ENCODE measurements at regions not wholly inside any gene's neighbourhood (a gene's known extent, or its start where the extent isn't known, plus 50 kb on each side); places are given as distances from the start of the nearest gene placed in this dataset.

DNA sequence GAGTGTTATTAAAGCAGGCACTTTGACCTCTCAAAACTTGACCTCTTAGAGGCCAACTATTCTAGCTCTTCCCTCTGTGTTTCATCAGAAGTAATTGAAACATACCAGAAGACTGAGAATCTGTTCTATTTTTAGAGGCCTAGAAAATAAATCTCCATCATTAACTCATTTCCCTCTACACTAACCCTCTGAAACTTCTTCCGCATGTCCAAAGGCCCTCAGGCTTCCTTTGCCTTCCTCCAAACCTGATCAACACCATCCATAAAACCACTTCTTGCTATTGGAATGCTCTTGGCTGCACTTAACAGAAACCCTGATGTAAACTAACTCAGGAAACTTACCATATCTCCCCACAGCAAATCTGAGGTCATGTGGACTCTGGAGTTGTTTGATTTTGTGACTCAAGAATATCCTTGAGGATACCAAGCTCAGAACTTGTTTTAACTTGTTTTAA lies 196.4 kb downstream of the RPAP3 start:
- no peak for ATAC-seq
- H3K4me3 ChIP-seq, result no peak overlapping the region
- no peak overlapping the region; the same call in 1 of the 2 replicates for H2AFZ ChIP-seq
- Mint-ChIP-seq H3K4me1 (no peaks in the 10 kb centered on the region), H3K27me3 (ENCODE audit: insufficient read depth, low read depth, poor library complexity) (peaks cover 2% of the 10 kb centered on the region), H3K9me3 (peaks cover 23% of the 10 kb centered on the region), H3K4me3 (no peak overlapping the region), H3K36me3 (ENCODE audit: low read depth) (peaks cover 4% of the 10 kb centered on the region; the same call in 2 of the 3 replicates), H3K27ac (no peak overlapping the region)
- no peaks in the 10 kb centered on the region for H3K27me3 ChIP-seq (ENCODE audit: insufficient read depth)
- TF ChIP-seq POLR2AphosphoS5 (IDR thresholded peaks at IDR 0.05; ENCODE audit: low read depth), result no peak
- H3K79me2 ChIP-seq (replicated peaks; ENCODE audit: insufficient read depth), result no peaks in the 10 kb centered on the region
- H3K9me2 ChIP-seq (ENCODE audit: insufficient read depth), result peaks cover 4% of the 10 kb centered on the region; the same call in 1 of the 2 replicates
- H3K4me2 ChIP-seq, result no peak overlapping the region
- no peak for DNase-seq (ENCODE audit: low spot score)
- H3K36me3 ChIP-seq (ENCODE audit: insufficient read depth), result no peaks in the 10 kb centered on the region; the same call in 1 of the 2 replicates
- no peaks in the 10 kb centered on the region for H3K4me1 ChIP-seq (ENCODE audit: insufficient read depth)
- H4K20me1 ChIP-seq (replicated peaks; ENCODE audit: insufficient read depth), result no peaks in the 10 kb centered on the region
- H3K27ac ChIP-seq (ENCODE audit: low read depth), result no peak overlapping the region
- no peaks in the 10 kb centered on the region for H3F3A ChIP-seq (replicated peaks; ENCODE audit: low read depth)

DNA sequence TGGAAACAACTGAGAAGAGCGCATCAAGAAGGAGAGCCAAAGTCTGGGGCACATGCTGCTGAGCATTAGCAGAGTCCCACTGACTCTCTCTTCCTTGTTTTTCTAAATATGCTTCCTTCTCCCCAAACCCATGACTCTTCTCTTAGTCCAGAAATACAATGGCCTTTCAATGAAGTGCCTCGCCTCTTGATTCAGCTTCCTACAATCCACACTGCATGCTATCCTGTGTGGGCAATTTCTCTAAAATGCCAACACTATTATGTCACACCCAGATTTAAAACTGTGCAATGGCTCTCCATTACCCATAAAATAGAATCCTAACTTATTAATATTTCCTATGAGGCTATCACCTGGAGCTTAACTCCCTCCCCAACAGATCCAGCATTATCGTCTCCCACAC lies 198.6 kb downstream of the RPAP3 start:
- Histone ChIP-seq H3K27me3 (ENCODE audit: insufficient read depth) (no peaks in the 10 kb centered on the region), H3K79me2 (replicated peaks; ENCODE audit: insufficient read depth) (no peaks in the 10 kb centered on the region), H3K4me1 (ENCODE audit: insufficient read depth) (no peaks in the 10 kb centered on the region), H3K9me2 (ENCODE audit: insufficient read depth) (peaks cover 4% of the 10 kb centered on the region; the same call in 1 of the 2 replicates), H3K4me2 (no peak overlapping the region), H2AFZ (no peak overlapping the region), H3K27ac (ENCODE audit: low read depth) (no peak overlapping the region), H3K36me3 (ENCODE audit: insufficient read depth) (no peaks in the 10 kb centered on the region), H4K20me1 (replicated peaks; ENCODE audit: insufficient read depth) (no peaks in the 10 kb centered on the region), H3K4me3 (no peak overlapping the region), H3F3A (replicated peaks; ENCODE audit: low read depth) (no peaks in the 10 kb centered on the region)
- Mint-ChIP-seq H3K4me1 (no peaks in the 10 kb centered on the region), H3K9me3 (peaks cover 9% of the 10 kb centered on the region; the same call in 2 of the 3 replicates), H3K27ac (no peak overlapping the region), H3K36me3 (ENCODE audit: low read depth) (no peaks in the 10 kb centered on the region), H3K4me3 (no peak overlapping the region), H3K27me3 (ENCODE audit: insufficient read depth, low read depth, poor library complexity) (no peaks in the 10 kb centered on the region)
- ATAC-seq, result no peak
- DNase-seq (ENCODE audit: low spot score), result no peak
- TF ChIP-seq, protein P1, sequence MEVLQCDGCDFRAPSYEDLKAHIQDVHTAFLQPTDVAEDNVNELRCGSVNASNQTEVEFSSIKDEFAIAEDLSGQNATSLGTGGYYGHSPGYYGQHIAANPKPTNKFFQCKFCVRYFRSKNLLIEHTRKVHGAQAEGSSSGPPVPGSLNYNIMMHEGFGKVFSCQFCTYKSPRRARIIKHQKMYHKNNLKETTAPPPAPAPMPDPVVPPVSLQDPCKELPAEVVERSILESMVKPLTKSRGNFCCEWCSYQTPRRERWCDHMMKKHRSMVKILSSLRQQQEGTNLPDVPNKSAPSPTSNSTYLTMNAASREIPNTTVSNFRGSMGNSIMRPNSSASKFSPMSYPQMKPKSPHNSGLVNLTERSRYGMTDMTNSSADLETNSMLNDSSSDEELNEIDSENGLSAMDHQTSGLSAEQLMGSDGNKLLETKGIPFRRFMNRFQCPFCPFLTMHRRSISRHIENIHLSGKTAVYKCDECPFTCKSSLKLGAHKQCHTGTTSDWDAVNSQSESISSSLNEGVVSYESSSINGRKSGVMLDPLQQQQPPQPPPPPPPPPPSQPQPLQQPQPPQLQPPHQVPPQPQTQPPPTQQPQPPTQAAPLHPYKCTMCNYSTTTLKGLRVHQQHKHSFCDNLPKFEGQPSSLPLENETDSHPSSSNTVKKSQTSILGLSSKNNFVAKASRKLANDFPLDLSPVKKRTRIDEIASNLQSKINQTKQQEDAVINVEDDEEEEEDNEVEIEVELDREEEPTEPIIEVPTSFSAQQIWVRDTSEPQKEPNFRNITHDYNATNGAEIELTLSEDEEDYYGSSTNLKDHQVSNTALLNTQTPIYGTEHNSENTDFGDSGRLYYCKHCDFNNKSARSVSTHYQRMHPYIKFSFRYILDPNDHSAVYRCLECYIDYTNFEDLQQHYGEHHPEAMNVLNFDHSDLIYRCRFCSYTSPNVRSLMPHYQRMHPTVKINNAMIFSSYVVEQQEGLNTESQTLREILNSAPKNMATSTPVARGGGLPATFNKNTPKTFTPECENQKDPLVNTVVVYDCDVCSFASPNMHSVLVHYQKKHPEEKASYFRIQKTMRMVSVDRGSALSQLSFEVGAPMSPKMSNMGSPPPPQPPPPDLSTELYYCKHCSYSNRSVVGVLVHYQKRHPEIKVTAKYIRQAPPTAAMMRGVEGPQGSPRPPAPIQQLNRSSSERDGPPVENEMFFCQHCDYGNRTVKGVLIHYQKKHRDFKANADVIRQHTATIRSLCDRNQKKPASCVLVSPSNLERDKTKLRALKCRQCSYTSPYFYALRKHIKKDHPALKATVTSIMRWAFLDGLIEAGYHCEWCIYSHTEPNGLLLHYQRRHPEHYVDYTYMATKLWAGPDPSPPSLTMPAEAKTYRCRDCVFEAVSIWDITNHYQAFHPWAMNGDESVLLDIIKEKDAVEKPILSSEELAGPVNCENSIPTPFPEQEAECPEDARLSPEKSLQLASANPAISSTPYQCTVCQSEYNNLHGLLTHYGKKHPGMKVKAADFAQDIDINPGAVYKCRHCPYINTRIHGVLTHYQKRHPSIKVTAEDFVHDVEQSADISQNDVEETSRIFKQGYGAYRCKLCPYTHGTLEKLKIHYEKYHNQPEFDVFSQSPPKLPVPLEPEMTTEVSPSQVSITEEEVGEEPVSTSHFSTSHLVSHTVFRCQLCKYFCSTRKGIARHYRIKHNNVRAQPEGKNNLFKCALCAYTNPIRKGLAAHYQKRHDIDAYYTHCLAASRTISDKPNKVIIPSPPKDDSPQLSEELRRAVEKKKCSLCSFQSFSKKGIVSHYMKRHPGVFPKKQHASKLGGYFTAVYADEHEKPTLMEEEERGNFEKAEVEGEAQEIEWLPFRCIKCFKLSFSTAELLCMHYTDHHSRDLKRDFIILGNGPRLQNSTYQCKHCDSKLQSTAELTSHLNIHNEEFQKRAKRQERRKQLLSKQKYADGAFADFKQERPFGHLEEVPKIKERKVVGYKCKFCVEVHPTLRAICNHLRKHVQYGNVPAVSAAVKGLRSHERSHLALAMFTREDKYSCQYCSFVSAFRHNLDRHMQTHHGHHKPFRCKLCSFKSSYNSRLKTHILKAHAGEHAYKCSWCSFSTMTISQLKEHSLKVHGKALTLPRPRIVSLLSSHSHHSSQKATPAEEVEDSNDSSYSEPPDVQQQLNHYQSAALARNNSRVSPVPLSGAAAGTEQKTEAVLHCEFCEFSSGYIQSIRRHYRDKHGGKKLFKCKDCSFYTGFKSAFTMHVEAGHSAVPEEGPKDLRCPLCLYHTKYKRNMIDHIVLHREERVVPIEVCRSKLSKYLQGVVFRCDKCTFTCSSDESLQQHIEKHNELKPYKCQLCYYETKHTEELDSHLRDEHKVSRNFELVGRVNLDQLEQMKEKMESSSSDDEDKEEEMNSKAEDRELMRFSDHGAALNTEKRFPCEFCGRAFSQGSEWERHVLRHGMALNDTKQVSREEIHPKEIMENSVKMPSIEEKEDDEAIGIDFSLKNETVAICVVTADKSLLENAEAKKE (CRISPR knock-in tag; IDR thresholded peaks at IDR 0.05), result no peak
- TF ChIP-seq, protein P2, sequence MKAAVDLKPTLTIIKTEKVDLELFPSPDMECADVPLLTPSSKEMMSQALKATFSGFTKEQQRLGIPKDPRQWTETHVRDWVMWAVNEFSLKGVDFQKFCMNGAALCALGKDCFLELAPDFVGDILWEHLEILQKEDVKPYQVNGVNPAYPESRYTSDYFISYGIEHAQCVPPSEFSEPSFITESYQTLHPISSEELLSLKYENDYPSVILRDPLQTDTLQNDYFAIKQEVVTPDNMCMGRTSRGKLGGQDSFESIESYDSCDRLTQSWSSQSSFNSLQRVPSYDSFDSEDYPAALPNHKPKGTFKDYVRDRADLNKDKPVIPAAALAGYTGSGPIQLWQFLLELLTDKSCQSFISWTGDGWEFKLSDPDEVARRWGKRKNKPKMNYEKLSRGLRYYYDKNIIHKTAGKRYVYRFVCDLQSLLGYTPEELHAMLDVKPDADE (IDR thresholded peaks at IDR 0.05), result no peak
- no peak for TF ChIP-seq POLR2AphosphoS5 (IDR thresholded peaks at IDR 0.05; ENCODE audit: low read depth)
- no peak for TF ChIP-seq EZH2phosphoT487 (IDR thresholded peaks at IDR 0.05; ENCODE audit: unreplicated experiment)
- no peak for TF ChIP-seq ZNF114 (CRISPR knock-in tag; IDR thresholded peaks at IDR 0.05)
- TF ChIP-seq, protein P3, sequence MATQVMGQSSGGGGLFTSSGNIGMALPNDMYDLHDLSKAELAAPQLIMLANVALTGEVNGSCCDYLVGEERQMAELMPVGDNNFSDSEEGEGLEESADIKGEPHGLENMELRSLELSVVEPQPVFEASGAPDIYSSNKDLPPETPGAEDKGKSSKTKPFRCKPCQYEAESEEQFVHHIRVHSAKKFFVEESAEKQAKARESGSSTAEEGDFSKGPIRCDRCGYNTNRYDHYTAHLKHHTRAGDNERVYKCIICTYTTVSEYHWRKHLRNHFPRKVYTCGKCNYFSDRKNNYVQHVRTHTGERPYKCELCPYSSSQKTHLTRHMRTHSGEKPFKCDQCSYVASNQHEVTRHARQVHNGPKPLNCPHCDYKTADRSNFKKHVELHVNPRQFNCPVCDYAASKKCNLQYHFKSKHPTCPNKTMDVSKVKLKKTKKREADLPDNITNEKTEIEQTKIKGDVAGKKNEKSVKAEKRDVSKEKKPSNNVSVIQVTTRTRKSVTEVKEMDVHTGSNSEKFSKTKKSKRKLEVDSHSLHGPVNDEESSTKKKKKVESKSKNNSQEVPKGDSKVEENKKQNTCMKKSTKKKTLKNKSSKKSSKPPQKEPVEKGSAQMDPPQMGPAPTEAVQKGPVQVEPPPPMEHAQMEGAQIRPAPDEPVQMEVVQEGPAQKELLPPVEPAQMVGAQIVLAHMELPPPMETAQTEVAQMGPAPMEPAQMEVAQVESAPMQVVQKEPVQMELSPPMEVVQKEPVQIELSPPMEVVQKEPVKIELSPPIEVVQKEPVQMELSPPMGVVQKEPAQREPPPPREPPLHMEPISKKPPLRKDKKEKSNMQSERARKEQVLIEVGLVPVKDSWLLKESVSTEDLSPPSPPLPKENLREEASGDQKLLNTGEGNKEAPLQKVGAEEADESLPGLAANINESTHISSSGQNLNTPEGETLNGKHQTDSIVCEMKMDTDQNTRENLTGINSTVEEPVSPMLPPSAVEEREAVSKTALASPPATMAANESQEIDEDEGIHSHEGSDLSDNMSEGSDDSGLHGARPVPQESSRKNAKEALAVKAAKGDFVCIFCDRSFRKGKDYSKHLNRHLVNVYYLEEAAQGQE (IDR thresholded peaks at IDR 0.05; ENCODE audit: unreplicated experiment), result no peak
- TF ChIP-seq NANOG (IDR thresholded peaks at IDR 0.05; ENCODE audit: borderline replicate concordance), result no peak
- TF ChIP-seq JUNB (IDR thresholded peaks at IDR 0.05; ENCODE audit: unreplicated experiment), result no peak
- TF ChIP-seq CREB1 (CRISPR knock-in tag; IDR thresholded peaks at IDR 0.05; ENCODE audit: low read depth), result no peak
- TF ChIP-seq EZH2 (IDR thresholded peaks at IDR 0.05; ENCODE audit: low read depth, unreplicated experiment), result no peak
- TF ChIP-seq STAT1 (IDR thresholded peaks at IDR 0.05; ENCODE audit: unreplicated experiment), result no peak

Data from GM23338 (cell line).